Transverse colon (tissue), 4 donors: ENCODE measurements at regions not wholly inside any gene's neighbourhood (a gene's known extent, or its start where the extent isn't known, plus 50 kb on each side); places are given as distances from the start of the nearest gene placed in this dataset.

ENCODE experiments used
- DNase-seq: peaks from one replicate; pipeline ENCODE4 v3.0.0-alpha.2; 2019
- H3K27ac ChIP-seq, 4 donors: fragments of 200-600 bp; sonication (generic); 2 replicates each; pipeline ENCODE4 v1.5.1; 2016 to 2018; ENCODE audit warnings: inconsistent platforms in 4 of 4
- H3K27me3 ChIP-seq: fragments of 200-600 bp; sonication (generic); 2 replicates; pipeline ENCODE4 v1.5.1; 2017; ENCODE audit warnings: inconsistent platforms
- H3K36me3 ChIP-seq, 4 donors: fragments of 200-600 bp; sonication (generic); 2 replicates each; pipeline ENCODE4 v1.5.1; 2017 to 2019; ENCODE audit warnings: inconsistent platforms in 4 of 4
- H3K4me1 ChIP-seq, 4 donors: fragments of 200-600 bp; sonication (generic); 2 replicates each; pipeline ENCODE4 v1.5.1; 2017 to 2020; ENCODE audit warnings: inconsistent platforms in 4 of 4
- H3K4me3 ChIP-seq, 4 donors: fragments of 200-600 bp; sonication (generic); 1 replicate in 1 of 4; 2 replicates in 3 of 4; pipeline versions ENCODE4 v1.5.1 to v1.6.1; 2017 to 2019; ENCODE audit warnings: inconsistent platforms in 4 of 4
- H3K9me3 ChIP-seq, 2 donors: fragments of 200-600 bp; sonication (generic); 2 replicates each; pipeline ENCODE4 v1.5.1; 2017 to 2019; ENCODE audit warnings: inconsistent platforms in 2 of 2
- EP300 ChIP-seq: sonication (generic); formaldehyde crosslinking; IDR thresholded peaks from one replicate; pipeline ENCODE4 v1.6.1; 2017; ENCODE audit warnings: antibody characterized with exemption, low read depth
- POLR2A ChIP-seq: fragments of 450-650 bp; IDR thresholded peaks from one replicate; pipeline ENCODE4 v1.6.1; 2016; ENCODE audit warnings: antibody characterized with exemption, mild to moderate bottlenecking, moderate library complexity
- POLR2AphosphoS5 ChIP-seq, 3 donors: sonication (generic); formaldehyde crosslinking; IDR thresholded peaks; one replicate each; pipeline ENCODE4 v1.6.1; 2016; ENCODE audit warnings: antibody characterized with exemption in 3 of 3
- WGBS, 2 donors: methylation state at CpG; one replicate each; pipeline ENCODE4 v1.1.5; 2018; ENCODE audit warnings: low coverage in 1 of 2; 5-methylcytosine and 5-hydroxymethylcytosine counted together
- in situ Hi-C, 4 donors: fragments of 200-750 bp; cut with MboI; loops; one replicate each; pipeline versions ENCODE4 v1.15.0 to v1.15.1; 2017; ENCODE audit warnings: low sequenced_read_pairs in 3 of 4, low pct_ligation_motif_present in 1 of 4, low pct_unique_long_range_greater_than_20kb in 1 of 4
- intact Hi-C: fragments of 100-400 bp; cut with DNase I; formaldehyde crosslinking; loops from one replicate; pipeline ENCODE4 v1.15.1; 2023; ENCODE audit warnings: low total_unique reads
- TF ChIP-seq, protein P1 (sequence below), 5 experiments: fragments of 200-600 bp in 3 of 5; fragments of 450-650 bp in 2 of 5; sonication (generic) in 3 of 5; IDR thresholded peaks; 1 replicate in 2 of 5; 2 replicates in 3 of 5; pipeline ENCODE4 v1.5.1; 2016 to 2017; ENCODE audit warnings: antibody characterized with exemption in 5 of 5, inconsistent platforms in 3 of 5, mild to moderate bottlenecking in 2 of 5, moderate library complexity in 1 of 5

DNA sequence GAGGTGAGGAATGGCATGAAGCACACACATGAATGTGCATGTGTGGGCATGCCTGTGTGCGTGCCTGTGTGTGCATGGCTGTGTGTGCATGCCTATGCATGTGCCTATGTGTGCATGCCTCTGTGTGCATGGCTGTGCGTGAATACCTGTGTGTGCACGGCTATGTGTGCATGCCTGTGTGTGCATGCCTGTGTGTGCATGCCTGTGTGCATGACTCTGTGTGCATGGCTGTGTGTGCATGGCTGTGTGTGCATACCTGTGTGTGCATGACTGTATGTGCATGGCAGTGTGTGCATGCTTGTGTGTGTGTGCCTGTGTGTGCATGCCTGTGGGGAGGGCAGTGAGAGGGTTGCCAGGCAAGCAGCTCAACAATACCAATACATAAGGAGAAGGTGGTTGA, 276.5 kb upstream of the ERCC4 start:
- Histone ChIP-seq H3K9me3 (no peaks in the 10 kb centered on the region), H3K4me1 (no peaks in the 10 kb centered on the region), H3K36me3 (no peaks in the 10 kb centered on the region), H3K27ac (no peak overlapping the region), H3K27me3 (no peaks in the 10 kb centered on the region), H3K4me3 (no peak overlapping the region)
- TF ChIP-seq POLR2AphosphoS5 (IDR thresholded peaks at IDR 0.05) (no peak), POLR2A (no peak), EP300 (no peak)
- TF ChIP-seq, protein P1, sequence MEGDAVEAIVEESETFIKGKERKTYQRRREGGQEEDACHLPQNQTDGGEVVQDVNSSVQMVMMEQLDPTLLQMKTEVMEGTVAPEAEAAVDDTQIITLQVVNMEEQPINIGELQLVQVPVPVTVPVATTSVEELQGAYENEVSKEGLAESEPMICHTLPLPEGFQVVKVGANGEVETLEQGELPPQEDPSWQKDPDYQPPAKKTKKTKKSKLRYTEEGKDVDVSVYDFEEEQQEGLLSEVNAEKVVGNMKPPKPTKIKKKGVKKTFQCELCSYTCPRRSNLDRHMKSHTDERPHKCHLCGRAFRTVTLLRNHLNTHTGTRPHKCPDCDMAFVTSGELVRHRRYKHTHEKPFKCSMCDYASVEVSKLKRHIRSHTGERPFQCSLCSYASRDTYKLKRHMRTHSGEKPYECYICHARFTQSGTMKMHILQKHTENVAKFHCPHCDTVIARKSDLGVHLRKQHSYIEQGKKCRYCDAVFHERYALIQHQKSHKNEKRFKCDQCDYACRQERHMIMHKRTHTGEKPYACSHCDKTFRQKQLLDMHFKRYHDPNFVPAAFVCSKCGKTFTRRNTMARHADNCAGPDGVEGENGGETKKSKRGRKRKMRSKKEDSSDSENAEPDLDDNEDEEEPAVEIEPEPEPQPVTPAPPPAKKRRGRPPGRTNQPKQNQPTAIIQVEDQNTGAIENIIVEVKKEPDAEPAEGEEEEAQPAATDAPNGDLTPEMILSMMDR (IDR thresholded peaks at IDR 0.05), result no peak
- no peak for DNase-seq
- intact Hi-C loops, result no loop called here
- 91 to 100% methylated on average over 2 to 3 of the region's 3 CpGs for WGBS, 2 donors
- in situ Hi-C loops, result no loop called here

DNA sequence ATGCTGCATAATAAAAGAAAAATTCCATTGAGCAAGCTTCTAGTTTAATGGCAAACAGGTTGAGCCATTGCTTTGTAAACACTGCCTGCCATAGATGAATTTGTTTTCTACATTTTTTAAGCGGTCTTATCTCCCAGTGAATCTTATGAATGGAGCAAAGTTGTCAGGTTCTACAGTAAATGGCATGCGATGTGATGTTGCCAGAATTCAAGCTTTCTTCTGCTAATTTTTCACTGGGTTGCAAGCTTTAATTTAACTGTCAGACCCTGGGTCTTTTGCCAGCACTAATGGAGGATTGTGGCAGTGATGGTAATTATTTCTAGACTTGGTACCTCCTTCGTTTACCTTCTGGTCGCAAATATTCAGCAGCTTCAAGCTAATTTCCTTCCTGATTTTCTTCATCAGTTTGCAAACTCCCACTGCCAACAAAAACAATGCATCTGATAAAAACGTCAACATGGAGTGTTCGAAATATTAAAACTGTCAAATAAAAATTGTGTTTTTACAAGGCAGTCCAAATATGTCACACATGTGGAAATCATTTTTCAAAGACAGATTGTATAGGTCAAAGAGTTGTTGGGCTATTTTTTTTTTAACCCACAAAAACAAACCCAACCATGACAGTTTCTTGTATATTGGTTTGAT, 274.2 kb upstream of the ERCC4 start:
- in situ Hi-C loops, result no loop called here
- Histone ChIP-seq H3K4me3 (no peak overlapping the region), H3K9me3 (no peaks in the 10 kb centered on the region), H3K27ac (no peak overlapping the region), H3K4me1 (no peaks in the 10 kb centered on the region), H3K36me3 (no peaks in the 10 kb centered on the region), H3K27me3 (no peaks in the 10 kb centered on the region)
- 38 to 42% methylated on average over 6 of the region's 6 CpGs for WGBS, 2 donors
- no peak for DNase-seq
- intact Hi-C loops, result no loop called here
- no peak for TF ChIP-seq EP300

DNA sequence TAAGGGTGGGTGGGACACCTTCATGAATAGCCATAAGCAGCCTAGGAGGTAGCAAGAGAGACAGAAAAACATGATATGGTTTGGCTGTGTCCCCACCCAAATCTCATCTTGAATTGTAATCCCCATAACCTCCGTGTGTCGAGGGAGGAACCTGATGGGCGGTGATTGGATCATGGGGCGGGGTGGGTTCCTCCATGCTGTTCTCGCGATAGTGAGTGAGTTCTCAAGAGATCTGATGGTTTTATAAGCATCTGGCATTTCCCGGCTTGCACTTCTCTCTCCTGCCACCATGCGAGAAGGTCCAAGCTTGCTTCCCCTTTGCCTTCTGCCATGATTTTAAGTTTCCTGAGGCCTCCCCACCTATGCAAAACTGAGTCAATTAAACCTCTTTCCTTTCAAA, 259.1 kb upstream of the ERCC4 start:
- Histone ChIP-seq H3K36me3 (no peaks in the 10 kb centered on the region), H3K27me3 (no peaks in the 10 kb centered on the region), H3K4me3 (no peak overlapping the region), H3K4me1 (no peaks in the 10 kb centered on the region), H3K27ac (no peak overlapping the region), H3K9me3 (no peaks in the 10 kb centered on the region)
- intact Hi-C loops, result no loop called here
- in situ Hi-C loops, result no loop called here
- 91% methylated on average over 8 of the region's 8 CpGs; no CpG with 5 or more reads in 1 of the 2 donors for WGBS, 2 donors
- TF ChIP-seq POLR2A, result no peak
- no peak for TF ChIP-seq POLR2AphosphoS5 (IDR thresholded peaks at IDR 0.05)
- no peak for TF ChIP-seq EP300
- TF ChIP-seq, protein P1 (IDR thresholded peaks at IDR 0.05), result no peak
- DNase-seq, result no peak

DNA sequence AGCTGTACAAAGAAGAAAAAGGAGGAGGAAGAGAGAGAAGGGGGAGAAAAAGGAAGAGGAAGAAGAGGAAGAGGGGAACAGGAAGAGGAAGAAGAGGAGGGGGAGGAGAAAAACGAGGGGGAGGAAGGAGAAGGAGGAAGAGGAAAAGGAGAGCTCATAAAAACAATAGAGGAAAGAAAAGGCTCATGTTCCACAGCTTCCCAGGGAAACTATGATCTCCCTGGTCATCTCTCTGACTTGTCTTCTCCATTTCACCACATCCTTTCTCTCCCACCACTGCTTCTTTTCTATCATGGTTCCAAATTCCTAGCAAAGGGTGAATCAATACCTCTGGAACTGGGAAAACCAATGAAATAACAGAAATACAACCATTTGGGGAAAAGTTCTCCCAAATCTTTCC, 254.1 kb upstream of the ERCC4 start:
- Histone ChIP-seq H3K4me1 (no peaks in the 10 kb centered on the region), H3K9me3 (no peaks in the 10 kb centered on the region), H3K27me3 (no peaks in the 10 kb centered on the region), H3K36me3 (no peaks in the 10 kb centered on the region), H3K27ac (no peak overlapping the region), H3K4me3 (no peak overlapping the region)
- TF ChIP-seq EP300 (no peak), POLR2AphosphoS5 (IDR thresholded peaks at IDR 0.05) (no peak), POLR2A (no peak)
- TF ChIP-seq, protein P1 (IDR thresholded peaks at IDR 0.05), result no peak
- 4 to 20% methylated on average over 1 of the region's 1 CpG for WGBS, 2 donors
- in situ Hi-C loops, result no loop called here
- intact Hi-C loops, result no loop called here
- DNase-seq, result no peak

DNA sequence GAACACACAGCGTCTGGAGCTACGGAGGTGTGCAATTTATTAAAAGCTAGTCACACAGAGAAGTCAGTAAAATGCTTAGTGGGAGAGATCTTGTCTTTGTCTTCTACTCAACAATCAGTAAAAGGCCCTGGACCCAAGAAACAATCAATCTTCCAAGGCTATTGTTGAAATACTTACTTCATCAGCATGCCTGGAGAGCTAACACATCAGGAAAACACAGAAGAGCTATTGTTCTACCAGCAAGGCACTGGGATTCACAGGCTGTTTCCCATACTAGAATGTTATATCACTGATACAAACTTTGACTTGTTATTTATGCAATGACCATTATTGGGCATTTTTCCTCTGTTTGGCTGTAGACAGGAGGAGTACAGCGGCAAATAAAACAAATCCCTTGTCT, 247.8 kb upstream of the ERCC4 start:
- Histone ChIP-seq H3K4me1 (no peaks in the 10 kb centered on the region), H3K27ac (no peak overlapping the region), H3K36me3 (no peaks in the 10 kb centered on the region), H3K27me3 (no peaks in the 10 kb centered on the region), H3K9me3 (no peaks in the 10 kb centered on the region), H3K4me3 (no peak overlapping the region)
- 80 to 91% methylated on average over 1 to 3 of the region's 3 CpGs for WGBS, 2 donors
- intact Hi-C loops, result no loop called here
- DNase-seq, result no peak
- TF ChIP-seq EP300 (no peak), POLR2AphosphoS5 (IDR thresholded peaks at IDR 0.05) (no peak), POLR2A (no peak)
- TF ChIP-seq, protein P1 (IDR thresholded peaks at IDR 0.05), result no peak
- in situ Hi-C loops, result no loop called here
